Activated CD4-positive, alpha-beta T cell treated with anti-CD3 and anti-CD28 coated beads, Interleukin-2, amount 50 U/mL, for 1 hour (primary cell): ENCODE measurements at regions not wholly inside any gene's neighbourhood (a gene's known extent, or its start where the extent isn't known, plus 50 kb on each side); places are given as distances from the start of the nearest gene placed in this dataset.

Experiments used
- DNase-seq: peaks from one replicate; pipeline ENCODE4 v3.0.0-alpha.2; 2020

- no peak for DNase-seq
Measured at GRCh38 chr15:96538491-96538890, 208.0 kb downstream of the NR2F2 start.

GRCh38 chr15:96540283-96540682 is 209.8 kb downstream of the NR2F2 start:
- no peak for DNase-seq

- DNase-seq: no peak
Measured at GRCh38 chr15:96542130-96542770, 211.8 kb downstream of the NR2F2 start.

- DNase-seq: no peak
Measured at GRCh38 chr15:96544162-96544756, 213.8 kb downstream of the NR2F2 start.

GRCh38 chr15:96549136-96549535 is 218.6 kb downstream of the NR2F2 start:
- DNase-seq: no peak

DNA sequence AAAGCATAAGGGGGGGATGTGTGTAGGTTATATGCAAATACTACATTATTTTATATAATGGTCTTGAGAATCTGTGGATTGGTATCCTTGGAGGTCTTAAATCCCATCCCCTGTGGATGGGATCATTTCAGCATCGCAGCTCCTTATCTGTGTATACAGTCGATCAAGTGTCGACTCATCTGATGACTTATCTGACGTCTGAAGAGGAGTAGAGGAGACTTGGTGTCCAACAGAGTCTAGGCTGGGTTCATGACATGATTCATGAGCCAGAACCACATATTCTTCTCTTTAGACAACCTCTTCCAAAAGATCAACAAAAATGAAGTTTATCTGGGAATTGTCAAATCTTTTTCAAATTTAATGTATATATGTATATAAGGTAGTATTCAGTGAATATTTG is 220.7 kb downstream of the NR2F2 start:
- DNase-seq: no peak

DNA sequence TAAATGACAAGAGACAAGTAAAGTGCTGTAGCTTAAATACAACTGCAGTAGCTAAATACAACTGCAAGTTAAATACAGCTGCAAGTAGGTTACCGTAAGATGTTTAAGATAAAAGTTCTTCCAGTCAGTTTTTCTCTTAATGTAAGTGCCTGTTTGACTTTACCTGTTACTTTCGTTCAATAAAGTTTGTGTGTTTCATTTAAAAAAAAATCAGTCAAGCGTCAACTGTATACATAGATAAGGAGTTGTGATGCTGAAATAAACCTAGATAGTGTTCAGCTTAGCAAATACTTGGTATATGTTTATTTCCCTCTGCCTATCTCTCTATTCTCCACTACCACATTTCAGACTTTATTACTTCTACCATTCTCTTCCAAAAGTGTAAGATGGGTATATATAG is 221.2 kb downstream of the NR2F2 start:
- no peak for DNase-seq

- DNase-seq: no peak
Measured at GRCh38 chr15:96553006-96553405, 222.5 kb downstream of the NR2F2 start.

- no peak for DNase-seq
Measured at GRCh38 chr15:96553451-96553850, 223.0 kb downstream of the NR2F2 start.

GRCh38 chr15:96553931-96554330 is 223.4 kb downstream of the NR2F2 start:
- DNase-seq: no peak

- no peak for DNase-seq
Measured at GRCh38 chr15:96554541-96554940, 224.0 kb downstream of the NR2F2 start.

GRCh38 chr15:96559087-96559486 is 228.6 kb downstream of the NR2F2 start:
- DNase-seq: no peak

GRCh38 chr15:96559631-96560030 is 229.1 kb downstream of the NR2F2 start:
- DNase-seq: no peak

DNA sequence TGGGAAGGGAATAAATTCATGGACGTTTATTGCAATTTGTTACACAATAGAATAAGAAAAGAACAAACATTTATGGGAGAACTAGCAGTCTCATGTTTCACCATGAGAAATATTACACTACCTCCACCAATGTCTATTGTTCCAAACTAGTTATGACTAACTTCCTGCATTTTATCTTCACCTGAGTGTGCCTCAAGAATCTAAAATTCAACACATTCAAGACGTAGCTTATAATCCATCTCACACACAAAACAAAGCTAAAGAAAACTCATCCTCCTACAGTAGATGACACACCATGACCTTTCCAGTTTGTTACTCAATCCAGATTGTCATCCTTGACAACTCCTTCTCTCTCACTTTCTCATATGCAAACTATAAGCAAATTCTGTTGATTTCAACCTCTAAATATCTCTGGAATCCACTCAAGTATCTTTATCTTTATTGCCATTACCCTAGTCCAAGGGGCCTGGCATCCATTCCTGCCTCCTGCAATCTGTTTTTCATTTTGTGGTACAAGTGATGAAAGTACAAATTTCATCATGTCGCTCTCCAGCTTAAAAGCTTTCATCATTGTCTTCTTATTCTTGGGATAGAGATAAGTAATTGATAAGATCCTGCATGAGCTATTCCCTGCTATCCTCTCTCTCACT is 229.9 kb downstream of the NR2F2 start:
- DNase-seq: no peak

DNA sequence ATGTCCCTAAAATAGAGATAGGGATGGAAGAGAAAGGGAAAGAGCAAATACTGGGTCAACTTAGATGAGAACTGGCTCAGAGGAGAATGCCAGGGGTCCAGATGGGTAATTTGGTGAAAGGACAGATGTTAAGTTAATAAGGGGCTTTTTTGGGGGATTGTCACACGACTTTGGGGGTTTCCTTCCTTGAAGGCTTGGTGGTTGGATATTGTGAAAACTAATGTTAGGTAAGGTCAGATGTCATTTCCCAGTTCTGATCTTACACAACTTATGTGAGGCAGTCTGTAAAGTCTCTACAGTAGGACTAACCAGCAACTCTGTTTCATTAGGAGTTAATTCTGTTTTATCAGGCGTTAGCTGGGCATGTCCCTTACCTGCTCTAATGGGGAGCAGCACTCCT is 231.1 kb downstream of the NR2F2 start:
- no peak for DNase-seq

DNA sequence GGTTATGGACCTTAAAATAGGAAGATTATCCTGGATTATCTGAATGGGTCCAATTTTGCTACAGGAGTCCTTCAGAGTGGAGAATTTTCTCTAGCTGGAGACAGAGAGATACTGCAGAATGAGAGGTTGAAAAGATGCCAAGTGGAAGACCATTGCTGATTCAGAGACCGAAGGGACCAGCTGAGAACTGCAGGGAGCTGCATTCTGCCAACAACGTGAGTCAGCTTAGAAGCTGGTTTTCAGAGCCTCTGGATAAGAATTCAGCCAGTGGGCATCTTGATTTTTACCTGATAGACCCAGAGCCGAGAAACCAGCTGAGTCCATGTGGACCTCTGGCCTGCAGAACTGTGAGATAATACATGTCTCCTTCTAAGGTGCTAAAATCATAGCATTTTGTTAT is 234.0 kb downstream of the NR2F2 start:
- no peak for DNase-seq

GRCh38 chr15:96565266-96565665 is 234.8 kb downstream of the NR2F2 start:
- DNase-seq: no peak

- no peak for DNase-seq
Measured at GRCh38 chr15:96574782-96575181, 244.3 kb downstream of the NR2F2 start.

GRCh38 chr15:96576596-96576995 is 246.1 kb downstream of the NR2F2 start:
- DNase-seq: no peak

DNA sequence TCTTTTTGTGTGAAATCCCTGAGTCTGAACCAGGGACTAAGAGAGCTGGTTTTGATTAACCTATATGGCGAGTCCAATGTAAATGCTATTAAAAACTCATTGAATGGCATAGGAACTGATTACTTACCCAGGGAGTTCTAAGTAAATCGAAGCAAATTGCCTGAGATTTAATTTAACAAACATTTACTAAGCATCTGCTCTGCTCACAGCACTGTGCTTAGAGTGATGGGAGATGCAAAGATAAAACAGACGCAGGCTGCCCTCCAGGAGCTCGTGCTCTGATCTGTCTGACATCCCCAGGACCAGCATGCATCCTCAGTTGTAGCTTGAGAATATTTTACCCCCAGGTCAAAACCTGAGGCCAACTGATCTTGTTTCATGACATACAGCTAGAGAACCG is 247.9 kb downstream of the NR2F2 start:
- DNase-seq: no peak

DNA sequence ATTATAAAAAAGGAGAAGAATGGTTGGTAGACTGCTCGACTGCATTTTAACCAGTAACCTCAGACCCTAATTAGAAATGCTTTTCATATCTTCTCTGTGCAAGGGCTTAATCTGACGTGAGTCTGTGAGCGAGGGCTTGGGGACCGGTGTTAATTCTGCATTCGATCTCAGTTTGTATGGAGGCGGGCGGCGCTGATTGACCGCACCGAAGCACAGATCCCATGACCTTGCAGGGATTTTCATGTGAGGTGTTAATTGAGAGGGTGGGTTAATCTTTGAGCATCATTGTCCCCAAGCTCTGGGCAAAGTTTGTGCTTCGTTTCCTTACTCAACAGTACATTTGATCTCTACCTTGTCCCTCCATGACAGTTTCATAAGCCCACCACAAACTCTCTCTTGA is 250.9 kb downstream of the NR2F2 start:
- DNase-seq: no peak

DNA sequence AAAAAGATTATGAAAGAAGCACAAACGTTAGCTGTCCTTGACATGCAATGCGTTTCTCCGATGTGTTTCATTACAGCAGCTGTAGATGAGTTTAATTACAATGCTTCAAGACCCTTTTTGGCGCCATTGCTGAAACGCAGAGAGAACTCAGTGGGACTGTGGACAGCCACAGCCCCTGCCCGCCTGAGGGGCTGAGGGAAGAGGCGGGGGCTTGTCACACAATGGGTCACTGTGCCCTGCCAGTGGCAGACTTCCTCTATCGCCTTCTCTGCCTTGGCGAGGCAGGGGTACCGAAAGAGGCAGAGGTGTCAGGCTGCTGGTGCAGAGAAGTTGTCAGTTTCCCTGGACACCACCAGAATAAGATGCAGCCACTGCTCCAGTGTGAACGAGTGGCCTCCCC is 252.0 kb downstream of the NR2F2 start:
- DNase-seq: no peak

DNA sequence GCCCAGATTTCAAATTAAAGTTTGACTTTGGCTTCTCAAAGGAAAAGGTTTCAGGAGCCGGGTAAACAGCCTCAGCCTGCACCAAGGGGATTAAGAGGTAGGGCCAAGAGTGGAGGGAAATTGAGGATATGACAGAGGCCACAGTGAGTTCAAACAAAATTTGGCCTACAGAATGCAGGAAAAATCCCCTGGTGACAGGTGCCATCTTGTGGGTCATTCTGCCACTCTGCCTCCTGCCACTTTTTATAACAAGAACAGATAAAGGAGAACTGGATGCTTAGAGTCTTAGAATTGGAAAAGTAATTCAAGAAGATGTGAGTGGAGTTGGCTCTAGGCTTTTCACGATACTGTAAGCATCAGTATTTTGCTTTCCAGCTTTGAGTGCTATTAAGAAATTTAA is 253.2 kb downstream of the NR2F2 start:
- DNase-seq: no peak

- no peak for DNase-seq
Measured at GRCh38 chr15:96585484-96586386, 255.2 kb downstream of the NR2F2 start.
